Activated naive CD8-positive, alpha-beta T cell treated with anti-CD3 and anti-CD28 coated beads, Interleukin-2, amount 50 U/mL, for 24 hours (primary cell): ENCODE measurements at regions not wholly inside any gene's neighbourhood (a gene's known extent, or its start where the extent isn't known, plus 50 kb on each side); places are given as distances from the start of the nearest gene placed in this dataset.

ENCODE experiments used
- ATAC-seq: fragments of 150-1000 bp; cut with Tn5 transposase; one replicate; pipeline ENCODE4 v1.10.0; 2021
- DNase-seq: peaks from one replicate; pipeline ENCODE4 v3.0.0; 2021
- H3K27ac Mint-ChIP-seq: one replicate; pipeline ENCODE4 v1.8.0; 2021; ENCODE audit warnings: mild to moderate bottlenecking, mixed read lengths
- H3K27me3 Mint-ChIP-seq: one replicate; pipeline ENCODE4 v1.8.0; 2021; ENCODE audit warnings: mixed read lengths
- H3K36me3 Mint-ChIP-seq: one replicate; pipeline ENCODE4 v1.8.0; 2021; ENCODE audit warnings: low read depth, mixed read lengths
- H3K4me1 Mint-ChIP-seq: one replicate; pipeline ENCODE4 v1.8.0; 2021; ENCODE audit warnings: mixed read lengths
- H3K4me3 Mint-ChIP-seq: one replicate; pipeline ENCODE4 v1.8.0; 2021; ENCODE audit warnings: mild to moderate bottlenecking, moderate library complexity, mixed read lengths
- H3K9me3 Mint-ChIP-seq: one replicate; pipeline ENCODE4 v1.8.0; 2021; ENCODE audit warnings: mixed read lengths

DNA sequence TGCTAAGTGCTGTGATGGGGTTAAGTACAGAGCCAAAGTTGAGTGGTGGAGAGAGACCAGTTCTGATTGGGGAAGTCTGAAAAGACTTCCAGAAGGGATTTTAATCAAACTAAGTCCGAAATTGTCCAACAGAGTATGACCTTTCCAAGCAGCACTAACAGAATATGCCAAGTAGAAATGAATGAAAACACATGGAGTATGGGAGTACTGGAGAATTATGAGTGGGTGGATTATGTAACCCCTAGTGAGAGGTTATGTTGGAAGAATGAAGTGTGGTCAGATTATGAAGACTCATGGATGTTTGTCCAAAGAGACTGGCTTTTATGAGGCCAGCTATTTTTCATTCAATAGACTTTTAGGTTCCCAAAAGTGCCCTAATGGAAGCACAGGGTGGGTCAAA lies 94.0 kb upstream of the PLEKHA5 start:
- ATAC-seq (no peak), DNase-seq (no peak)
- peaks cover 12% of the 10 kb centered on the region for H3K9me3 Mint-ChIP-seq
- H3K27me3 Mint-ChIP-seq: peaks cover 2% of the 10 kb centered on the region
- no peaks in the 10 kb centered on the region for H3K36me3 Mint-ChIP-seq
- H3K4me3 Mint-ChIP-seq: no peak overlapping the region
- H3K27ac Mint-ChIP-seq: no peak overlapping the region
- H3K4me1 Mint-ChIP-seq: no peaks in the 10 kb centered on the region

DNA sequence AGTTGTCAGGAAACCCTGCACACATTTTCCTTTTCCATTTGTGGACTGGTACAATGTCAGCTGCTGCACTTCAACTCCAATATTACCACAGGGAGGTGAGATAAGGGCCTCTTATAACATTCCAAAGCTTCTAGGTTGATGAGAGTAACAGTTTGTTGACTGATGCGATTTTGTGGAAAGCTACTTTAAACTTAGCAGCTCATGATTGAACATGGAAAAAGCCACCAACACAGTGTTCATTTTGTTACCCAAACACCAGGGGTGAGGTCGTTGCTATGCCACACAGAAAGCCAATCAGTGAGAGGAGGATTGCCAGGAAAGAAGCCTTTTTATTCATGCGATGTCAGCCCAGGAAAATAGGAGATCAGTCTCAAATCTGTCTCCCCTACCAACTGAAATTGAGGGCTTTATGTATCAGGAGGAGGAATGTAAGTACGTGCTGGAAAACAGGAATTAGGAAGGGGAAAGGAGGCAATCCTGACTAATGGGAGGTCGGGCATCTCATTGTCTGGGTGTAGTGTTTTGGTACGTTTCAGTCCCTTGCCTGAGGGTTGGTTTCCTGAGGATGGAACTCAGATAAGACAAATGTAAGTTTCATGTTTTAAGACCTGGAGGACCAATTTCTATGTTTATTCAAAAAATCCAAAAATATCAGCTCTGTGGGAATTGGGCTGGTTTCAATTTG lies 92.7 kb upstream of the PLEKHA5 start:
- Mint-ChIP-seq H3K9me3 (peaks cover 12% of the 10 kb centered on the region), H3K27me3 (peaks cover 2% of the 10 kb centered on the region), H3K27ac (no peak overlapping the region), H3K36me3 (no peaks in the 10 kb centered on the region), H3K4me3 (no peak overlapping the region), H3K4me1 (no peaks in the 10 kb centered on the region)
- no peak for DNase-seq
- ATAC-seq: no peak

DNA sequence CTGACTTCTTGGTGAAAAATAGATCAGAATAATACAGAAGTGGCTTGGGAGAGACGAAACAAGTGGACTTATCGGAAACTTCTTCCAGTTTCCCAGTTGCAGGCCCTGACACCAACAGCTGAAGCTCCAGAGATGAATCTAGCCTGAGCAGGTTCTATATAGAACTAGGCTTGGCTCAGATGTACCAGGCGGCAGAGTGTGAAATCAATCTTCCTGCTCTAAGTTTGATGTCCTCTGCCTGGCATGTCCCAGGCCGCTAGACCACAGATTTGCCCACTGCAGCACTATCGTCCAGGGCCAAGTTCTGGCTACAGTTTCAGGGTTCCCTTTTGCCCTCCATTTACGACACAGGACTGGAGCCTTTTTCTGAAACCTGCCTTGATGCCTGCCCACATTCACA lies 91.3 kb upstream of the PLEKHA5 start:
- Mint-ChIP-seq H3K4me1 (no peaks in the 10 kb centered on the region), H3K27ac (no peak overlapping the region), H3K27me3 (peaks cover 2% of the 10 kb centered on the region), H3K36me3 (no peaks in the 10 kb centered on the region), H3K9me3 (peaks cover 9% of the 10 kb centered on the region), H3K4me3 (no peak overlapping the region)
- ATAC-seq (no peak), DNase-seq (no peak)

DNA sequence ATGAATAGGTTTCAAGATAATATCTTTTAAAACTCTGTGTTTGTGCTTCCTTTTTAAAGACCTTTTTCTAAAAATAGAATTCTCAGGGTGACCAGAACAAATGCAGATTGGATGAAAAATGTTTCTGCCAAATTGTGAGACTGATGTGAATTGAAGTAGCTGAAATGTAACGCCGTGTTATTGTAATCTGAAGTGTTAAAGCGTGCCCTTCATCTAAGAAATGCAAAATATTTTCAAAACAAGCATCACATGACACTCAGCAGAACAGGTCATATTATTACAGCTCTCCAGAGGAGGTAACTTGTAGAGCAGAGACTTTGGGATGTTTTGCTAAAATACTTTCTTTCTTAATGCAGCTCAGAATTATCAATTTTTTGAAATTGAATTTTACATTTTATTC lies 90.0 kb upstream of the PLEKHA5 start:
- DNase-seq: no peak
- no peaks in the 10 kb centered on the region for H3K9me3 Mint-ChIP-seq

GRCh38 chr12:19042221-19042620 lies 87.3 kb upstream of the PLEKHA5 start:
- H3K4me3 Mint-ChIP-seq: no peak overlapping the region
- H3K27ac Mint-ChIP-seq: no peak overlapping the region
- DNase-seq: no peak
- H3K27me3 Mint-ChIP-seq: no peaks in the 10 kb centered on the region
- H3K4me1 Mint-ChIP-seq: no peaks in the 10 kb centered on the region
- H3K9me3 Mint-ChIP-seq: no peaks in the 10 kb centered on the region
- ATAC-seq: no peak
- H3K36me3 Mint-ChIP-seq: no peaks in the 10 kb centered on the region

More for the DNA sequence above, 90.0 kb upstream of the PLEKHA5 start:
- Mint-ChIP-seq H3K27ac (no peak overlapping the region), H3K36me3 (no peaks in the 10 kb centered on the region), H3K27me3 (peaks cover 2% of the 10 kb centered on the region), H3K4me3 (no peak overlapping the region), H3K4me1 (no peaks in the 10 kb centered on the region)
- no peak for ATAC-seq

DNA sequence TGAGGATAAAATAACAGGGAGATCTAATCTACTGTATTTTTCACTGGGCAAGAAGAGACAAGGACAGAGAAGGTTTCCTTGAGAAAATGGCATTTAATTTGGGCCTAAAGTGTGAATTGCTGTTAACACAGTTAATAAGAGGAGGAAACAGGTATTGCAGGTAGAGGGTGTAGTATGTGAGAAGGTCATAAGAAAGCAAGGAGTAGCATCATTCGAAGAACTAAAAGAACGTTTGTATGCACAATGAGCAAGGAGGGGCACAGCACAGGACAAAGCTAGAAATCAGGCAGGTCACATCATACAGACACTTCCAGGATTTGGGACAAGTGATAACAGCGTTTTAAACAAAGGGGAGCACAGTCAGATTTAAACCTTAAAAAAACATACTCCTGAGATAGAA lies 85.1 kb upstream of the PLEKHA5 start:
- H3K4me3 Mint-ChIP-seq: no peak overlapping the region
- no peaks in the 10 kb centered on the region for H3K36me3 Mint-ChIP-seq
- DNase-seq (no peak), ATAC-seq (no peak)
- no peak overlapping the region for H3K27ac Mint-ChIP-seq
- no peaks in the 10 kb centered on the region for H3K27me3 Mint-ChIP-seq
- H3K9me3 Mint-ChIP-seq: no peaks in the 10 kb centered on the region
- no peaks in the 10 kb centered on the region for H3K4me1 Mint-ChIP-seq

DNA sequence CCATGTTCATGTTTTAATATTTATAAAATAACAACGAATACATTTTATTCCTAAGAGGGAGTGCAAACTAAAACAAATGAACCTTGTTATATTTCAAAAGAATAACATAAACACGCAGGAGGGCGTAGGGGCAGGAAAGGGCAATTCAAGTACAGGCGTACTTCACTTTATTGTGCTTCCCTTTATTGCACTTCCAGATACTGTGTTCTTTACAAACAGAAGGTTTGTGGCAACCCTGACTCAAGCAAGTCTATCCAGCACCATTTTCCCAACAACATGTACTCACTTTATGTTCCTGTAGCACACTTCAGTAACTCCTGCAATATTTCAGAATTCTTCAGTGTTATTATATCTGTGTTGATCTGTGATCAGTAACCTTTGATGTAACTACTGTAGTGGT lies 84.6 kb upstream of the PLEKHA5 start:
- DNase-seq (no peak), ATAC-seq (no peak)
- no peak overlapping the region for H3K27ac Mint-ChIP-seq
- no peaks in the 10 kb centered on the region for H3K36me3 Mint-ChIP-seq
- no peaks in the 10 kb centered on the region for H3K27me3 Mint-ChIP-seq
- no peaks in the 10 kb centered on the region for H3K4me1 Mint-ChIP-seq
- no peaks in the 10 kb centered on the region for H3K9me3 Mint-ChIP-seq
- H3K4me3 Mint-ChIP-seq: no peak overlapping the region

DNA sequence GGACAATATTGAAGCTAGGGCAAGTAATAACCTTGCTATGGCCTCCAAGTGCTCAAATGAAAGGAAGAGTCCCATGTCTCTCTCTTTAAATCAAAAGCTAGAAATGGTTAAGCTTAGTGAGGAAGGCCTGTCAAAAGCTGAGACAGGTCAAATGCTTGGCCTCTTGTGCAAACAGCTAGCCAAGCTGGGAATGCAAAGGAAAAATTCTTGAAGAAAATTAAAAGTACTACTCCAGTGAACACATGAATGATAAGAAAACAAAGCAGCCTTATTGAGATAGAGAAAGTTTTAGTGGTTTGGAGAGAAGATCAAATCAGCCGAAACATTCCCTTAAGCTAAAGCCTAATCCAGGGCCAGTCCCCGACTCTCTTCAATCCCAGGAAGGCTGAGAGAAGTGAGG lies 84.1 kb upstream of the PLEKHA5 start:
- Mint-ChIP-seq H3K27ac (no peak overlapping the region), H3K36me3 (no peaks in the 10 kb centered on the region), H3K9me3 (no peaks in the 10 kb centered on the region), H3K4me1 (no peaks in the 10 kb centered on the region), H3K27me3 (no peaks in the 10 kb centered on the region), H3K4me3 (no peak overlapping the region)
- ATAC-seq: no peak
- DNase-seq: no peak

DNA sequence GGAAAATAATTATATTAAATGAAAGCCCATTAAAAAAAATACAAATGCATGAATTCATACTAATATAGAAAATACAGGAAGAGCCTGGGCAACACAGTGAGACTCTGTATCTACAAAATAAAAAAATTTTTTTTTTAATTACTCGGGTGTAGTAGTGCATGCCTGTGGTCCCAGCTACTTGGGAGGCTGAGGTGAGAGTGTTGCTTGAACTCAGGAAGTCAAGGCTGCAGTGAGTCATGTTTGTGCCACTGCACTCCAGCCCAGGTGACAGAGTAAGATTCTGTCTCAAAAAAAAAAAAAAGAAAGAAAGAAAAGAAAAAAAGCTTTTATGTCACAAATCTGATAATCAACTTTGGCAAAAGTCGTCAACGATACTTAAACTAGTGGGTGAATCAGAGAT lies 80.6 kb upstream of the PLEKHA5 start:
- no peaks in the 10 kb centered on the region for H3K4me1 Mint-ChIP-seq
- H3K27me3 Mint-ChIP-seq: peaks cover 1% of the 10 kb centered on the region
- ATAC-seq: no peak
- H3K4me3 Mint-ChIP-seq: no peak overlapping the region
- no peaks in the 10 kb centered on the region for H3K9me3 Mint-ChIP-seq
- H3K36me3 Mint-ChIP-seq: no peaks in the 10 kb centered on the region
- H3K27ac Mint-ChIP-seq: no peak overlapping the region
- no peak for DNase-seq

DNA sequence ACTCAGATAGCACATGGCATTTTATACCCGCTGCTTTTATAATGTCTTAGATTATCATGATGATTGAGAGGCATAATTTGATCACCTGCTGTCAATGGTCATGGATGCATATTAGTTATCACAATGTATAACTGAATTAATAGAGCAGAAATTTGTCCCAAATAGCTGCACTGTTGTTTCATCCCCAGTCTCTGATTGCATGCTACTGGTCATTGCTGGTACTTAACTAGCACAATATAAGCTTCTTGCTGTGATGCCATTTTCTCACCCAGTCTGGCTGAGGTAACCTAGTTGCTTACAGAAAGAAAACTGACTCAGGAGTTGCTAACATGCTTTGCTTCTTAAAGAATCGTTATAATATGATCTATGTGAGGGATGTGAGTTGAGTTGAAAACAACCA lies 76.8 kb upstream of the PLEKHA5 start:
- H3K4me1 Mint-ChIP-seq: no peaks in the 10 kb centered on the region
- H3K27me3 Mint-ChIP-seq: peaks cover 1% of the 10 kb centered on the region

DNA sequence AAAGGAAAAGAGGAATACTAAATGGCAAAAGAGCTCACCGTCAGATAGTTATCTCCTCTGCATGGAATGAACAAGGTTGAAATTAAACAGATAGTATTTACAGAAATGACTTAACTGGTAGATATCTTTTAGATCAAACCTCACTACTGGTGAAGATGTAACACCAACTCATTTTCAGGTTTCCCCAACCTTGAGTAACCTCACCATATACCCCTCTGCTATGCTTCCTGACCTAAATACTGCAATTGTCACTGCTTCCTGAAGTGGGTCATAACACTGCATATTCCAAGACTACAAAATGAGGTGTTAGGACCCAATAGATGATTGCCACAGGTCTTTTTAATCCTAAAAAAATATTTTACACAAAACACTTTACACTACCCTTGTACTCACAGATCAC lies 76.3 kb upstream of the PLEKHA5 start:
- Mint-ChIP-seq H3K9me3 (peaks cover 3% of the 10 kb centered on the region), H3K27ac (no peak overlapping the region), H3K4me3 (no peak overlapping the region), H3K27me3 (peaks cover 1% of the 10 kb centered on the region), H3K36me3 (no peaks in the 10 kb centered on the region), H3K4me1 (no peaks in the 10 kb centered on the region)
- DNase-seq (no peak), ATAC-seq (no peak)

More for the DNA sequence above, 76.8 kb upstream of the PLEKHA5 start:
- ATAC-seq: no peak
- no peak overlapping the region for H3K27ac Mint-ChIP-seq
- no peaks in the 10 kb centered on the region for H3K36me3 Mint-ChIP-seq
- H3K9me3 Mint-ChIP-seq: peaks cover 3% of the 10 kb centered on the region
- no peak for DNase-seq
- H3K4me3 Mint-ChIP-seq: no peak overlapping the region

- peaks cover 3% of the 10 kb centered on the region for H3K9me3 Mint-ChIP-seq
- H3K4me3 Mint-ChIP-seq: no peak overlapping the region
- peaks cover 1% of the 10 kb centered on the region for H3K27me3 Mint-ChIP-seq
- H3K4me1 Mint-ChIP-seq: no peaks in the 10 kb centered on the region
- H3K36me3 Mint-ChIP-seq: no peaks in the 10 kb centered on the region
- DNase-seq (no peak), ATAC-seq (no peak)
- H3K27ac Mint-ChIP-seq: no peak overlapping the region
These were observed 75.5 kb upstream of the PLEKHA5 start for GRCh38 chr12:19054035-19054434.

DNA sequence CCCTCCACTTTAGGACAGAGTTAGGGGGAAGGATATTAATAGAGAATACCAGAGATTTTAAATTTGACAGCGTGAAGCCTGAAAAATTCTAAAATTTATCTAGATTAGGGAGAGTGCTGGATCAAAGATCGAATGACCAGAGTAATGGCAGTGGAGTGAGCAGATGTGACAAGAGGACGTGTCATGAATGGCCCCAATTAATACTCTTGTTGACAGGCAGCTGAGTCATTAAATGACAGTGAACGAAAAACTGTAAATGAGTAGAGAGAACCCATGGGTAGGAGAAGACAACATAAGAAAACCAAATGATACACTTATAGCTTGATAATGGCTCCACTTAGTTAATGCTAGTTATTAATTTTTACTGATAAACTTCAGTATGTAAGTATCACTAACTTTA lies 73.9 kb upstream of the PLEKHA5 start:
- no peak for ATAC-seq
- peaks cover 1% of the 10 kb centered on the region for H3K27me3 Mint-ChIP-seq
- no peak overlapping the region for H3K4me3 Mint-ChIP-seq
- H3K36me3 Mint-ChIP-seq: no peaks in the 10 kb centered on the region
- no peak for DNase-seq
- peaks cover 3% of the 10 kb centered on the region for H3K9me3 Mint-ChIP-seq
- no peak overlapping the region for H3K27ac Mint-ChIP-seq
- no peaks in the 10 kb centered on the region for H3K4me1 Mint-ChIP-seq

DNA sequence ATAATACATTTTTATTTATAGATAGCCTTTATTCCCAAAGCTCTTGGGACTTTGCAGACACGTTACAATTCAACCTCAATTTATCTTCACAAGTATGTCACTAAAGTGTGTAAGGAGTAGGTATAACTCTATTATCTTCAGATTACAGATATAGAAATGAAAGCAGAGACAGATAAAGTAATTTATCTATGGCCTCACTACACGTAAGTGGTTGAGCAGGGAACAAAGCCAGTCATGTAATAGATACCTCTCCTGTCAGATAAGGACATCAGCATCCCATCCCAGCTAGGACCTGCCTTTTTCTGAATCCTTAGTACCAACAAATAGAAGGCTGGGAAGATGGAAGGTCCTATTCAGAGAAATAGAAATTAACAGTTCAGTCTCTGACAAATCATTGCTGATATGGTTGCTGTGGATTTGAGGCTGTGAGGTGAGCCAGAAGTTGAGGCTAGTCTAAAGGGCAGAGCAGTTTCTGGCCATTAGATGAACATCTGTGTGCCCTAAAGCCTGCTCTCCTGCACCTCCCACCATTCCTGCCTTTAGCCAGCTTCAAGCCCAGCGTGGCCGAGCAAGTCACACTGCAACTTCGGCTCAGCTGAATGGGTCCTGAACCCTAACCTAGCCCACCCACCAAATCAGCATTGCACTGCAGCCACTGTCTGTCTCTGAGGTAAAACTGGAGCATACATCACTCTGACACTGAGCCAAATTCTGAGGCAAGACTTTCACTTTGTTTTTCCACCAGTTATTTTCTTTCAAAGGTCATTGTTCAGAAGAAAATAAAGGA lies 71.1 kb upstream of the PLEKHA5 start:
- H3K4me3 Mint-ChIP-seq: no peak overlapping the region
- H3K27ac Mint-ChIP-seq: no peak overlapping the region
- no peak for DNase-seq
- peaks cover 3% of the 10 kb centered on the region for H3K9me3 Mint-ChIP-seq
- no peaks in the 10 kb centered on the region for H3K4me1 Mint-ChIP-seq
- no peaks in the 10 kb centered on the region for H3K36me3 Mint-ChIP-seq
- ATAC-seq: no peak
- H3K27me3 Mint-ChIP-seq: peaks cover 2% of the 10 kb centered on the region

GRCh38 chr12:19064713-19065112 lies 64.8 kb upstream of the PLEKHA5 start:
- Mint-ChIP-seq H3K4me1 (no peaks in the 10 kb centered on the region), H3K9me3 (no peaks in the 10 kb centered on the region), H3K36me3 (no peaks in the 10 kb centered on the region), H3K4me3 (no peak overlapping the region), H3K27ac (no peak overlapping the region), H3K27me3 (peaks cover 2% of the 10 kb centered on the region)
- ATAC-seq (no peak), DNase-seq (no peak)
